ENCODE measurements at regions not wholly inside any gene's neighbourhood (a gene's known extent, or its start where the extent isn't known, plus 50 kb on each side); places are given as distances from the start of the nearest gene placed in this dataset.

DNA sequence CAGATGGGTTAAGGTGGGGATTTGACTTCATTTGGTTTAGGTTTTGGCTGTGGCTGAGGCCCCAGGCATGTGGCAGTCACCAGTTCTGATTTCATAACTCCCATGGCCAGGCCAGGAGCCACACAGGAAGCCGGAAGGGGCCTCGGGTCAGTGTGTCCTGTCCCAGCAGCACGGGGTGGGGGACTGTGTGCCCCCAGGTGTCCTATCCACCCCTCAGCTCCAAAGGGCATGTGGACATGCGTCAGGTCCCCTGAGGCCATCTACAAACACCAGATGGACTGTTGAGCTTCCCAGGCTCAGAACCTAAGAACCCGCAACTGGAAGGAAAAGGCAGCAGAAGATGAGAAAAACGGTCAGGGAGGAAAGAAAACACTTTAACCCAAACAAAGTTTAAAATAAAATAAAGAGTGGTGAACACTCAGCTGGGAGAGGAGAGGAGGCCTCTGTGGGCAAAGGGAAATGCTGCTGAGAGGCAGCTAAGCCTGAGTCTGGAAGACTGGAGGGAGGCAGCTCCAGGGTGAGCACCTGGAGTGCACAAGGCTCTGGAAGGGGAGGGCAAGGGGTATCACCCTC, 260.8 kb downstream of the AUH start:
- TF ChIP-seq POLR2AphosphoS5 (IDR thresholded peaks at IDR 0.05; ENCODE audit: borderline replicate concordance, low read depth, low read length) (no peak), EZH2 (IDR thresholded peaks at IDR 0.05) (no peak)
